ENCODE measurements at regions not wholly inside any gene's neighbourhood (a gene's known extent, or its start where the extent isn't known, plus 50 kb on each side); places are given as distances from the start of the nearest gene placed in this dataset.
A peak's percentile ranks its signal among the peaks of the same experiment; 100 is the strongest.

DNA sequence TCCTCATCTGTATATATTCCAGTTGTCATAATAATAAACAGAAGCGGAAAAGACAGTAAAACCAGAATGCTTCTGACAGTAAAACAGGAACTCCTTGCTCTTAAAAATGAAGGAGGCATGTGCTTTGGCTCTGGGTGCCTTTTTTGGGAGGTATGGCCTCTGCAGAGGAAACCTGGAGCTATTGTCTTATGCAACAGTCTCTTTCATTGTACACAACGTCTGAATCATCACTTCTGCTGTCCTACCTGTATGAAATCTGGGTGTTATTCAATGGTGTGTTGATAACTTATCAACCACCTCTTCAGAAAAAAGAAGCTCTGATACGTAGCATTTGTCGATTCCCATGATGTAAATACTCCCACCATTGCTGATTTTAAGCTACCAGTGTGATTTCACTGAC, 64.8 kb downstream of the CDCA7 start:
- H3K4me3 ChIP-seq: no peak overlapping the region
- no peak overlapping the region for H3K27ac ChIP-seq

DNA sequence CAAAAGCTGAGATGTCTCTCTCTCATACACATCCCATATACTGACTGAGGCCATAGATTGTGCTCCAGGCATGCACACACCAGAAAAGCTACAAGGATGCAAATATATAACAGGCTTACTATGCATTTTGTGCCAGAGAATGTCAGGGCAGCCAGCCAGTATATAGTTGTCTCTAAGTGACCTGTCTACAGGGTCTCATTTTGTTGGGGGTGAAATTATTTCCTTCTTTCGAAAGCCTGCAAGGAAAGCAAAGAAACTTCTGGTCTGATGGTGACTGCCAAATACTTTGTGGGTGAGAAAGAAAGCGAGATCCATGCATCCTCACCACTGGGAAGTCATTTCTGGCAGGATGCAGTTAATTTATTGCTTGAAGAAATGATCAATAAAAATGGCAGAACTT, 70.2 kb downstream of the CDCA7 start:
- H3K4me3 ChIP-seq: no peak overlapping the region
- H3K27ac ChIP-seq: no peak overlapping the region

DNA sequence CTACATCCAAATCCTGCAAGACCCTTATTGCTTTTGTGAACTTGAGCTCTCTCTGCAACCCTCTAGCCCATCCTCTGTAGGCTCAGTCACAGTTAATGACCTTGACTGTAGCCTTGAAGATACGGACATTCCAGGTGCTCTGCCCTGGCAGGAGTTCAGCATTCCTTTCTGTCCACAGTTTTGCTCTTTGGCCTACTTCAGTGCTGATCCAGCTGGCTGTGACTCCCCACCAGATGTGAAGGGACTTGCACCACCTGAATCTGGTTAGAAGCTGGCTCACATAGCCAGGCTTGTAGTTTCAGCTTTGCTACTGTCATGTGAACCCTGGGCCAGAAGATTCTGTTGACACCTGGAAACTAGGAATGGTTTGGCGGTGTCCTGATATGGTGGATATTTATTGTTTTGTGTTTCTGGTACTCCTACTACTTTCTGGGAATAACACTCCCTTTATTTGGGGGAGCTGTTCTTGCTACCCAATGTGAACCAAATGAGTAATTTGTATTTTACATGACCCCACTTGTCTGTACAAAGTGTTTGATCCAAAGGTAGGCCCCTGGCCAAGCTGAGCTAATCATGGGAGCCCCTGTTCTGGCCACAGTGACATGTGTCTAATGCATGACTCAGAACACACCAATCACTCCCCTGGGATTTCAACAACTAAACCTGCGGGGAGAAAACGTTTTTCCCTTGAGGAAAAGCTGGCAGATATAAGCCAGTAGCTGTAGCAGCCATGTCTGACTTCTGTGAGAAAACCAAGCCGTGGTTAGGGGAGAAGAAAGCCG, 73.4 kb downstream of the CDCA7 start:
- Histone ChIP-seq H3K27ac (peak overlapping the region in 6 of 21 experiments; percentile 5 to 74 (median 34)), H3K4me3 (no peak overlapping the region)

- H3K4me3 ChIP-seq: no peak overlapping the region
- H3K27ac ChIP-seq: no peak overlapping the region
Observed at GRCh38 chr2:173431191-173431590, 76.5 kb downstream of the CDCA7 start.

DNA sequence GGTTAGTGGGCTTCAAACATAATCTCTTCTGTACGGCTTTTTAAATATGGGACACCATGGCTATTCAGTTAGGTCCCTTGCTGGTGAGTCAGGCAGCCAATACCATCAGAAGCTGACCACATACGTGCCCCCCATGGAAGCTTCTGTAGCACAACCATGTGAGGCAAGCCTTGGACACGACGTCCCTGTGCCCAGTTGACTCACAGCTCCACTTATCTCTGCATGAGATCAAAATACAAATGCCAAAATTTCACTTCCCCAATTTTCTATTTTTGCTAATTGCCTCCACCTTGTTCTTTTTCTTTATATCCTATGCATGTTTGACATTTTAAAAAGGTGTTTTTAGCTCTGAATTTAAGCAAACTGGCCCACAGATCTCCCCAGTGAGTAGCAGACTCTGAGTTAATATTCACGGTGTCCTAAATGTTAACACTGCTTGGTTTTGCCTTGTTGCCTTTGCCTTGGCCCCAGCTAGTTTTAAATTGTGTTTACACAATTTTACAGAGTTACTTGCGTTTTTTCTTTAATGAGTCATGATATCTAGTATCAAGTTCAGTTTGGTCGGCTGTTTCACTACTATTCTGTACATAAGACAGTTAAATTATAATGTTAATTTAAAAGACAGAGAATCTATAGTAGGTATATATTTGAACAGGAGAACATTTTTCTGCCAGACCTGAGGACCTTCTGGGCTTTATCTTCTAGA, 77.5 kb downstream of the CDCA7 start:
- Histone ChIP-seq H3K27ac (no peak overlapping the region), H3K4me3 (no peak overlapping the region)

DNA sequence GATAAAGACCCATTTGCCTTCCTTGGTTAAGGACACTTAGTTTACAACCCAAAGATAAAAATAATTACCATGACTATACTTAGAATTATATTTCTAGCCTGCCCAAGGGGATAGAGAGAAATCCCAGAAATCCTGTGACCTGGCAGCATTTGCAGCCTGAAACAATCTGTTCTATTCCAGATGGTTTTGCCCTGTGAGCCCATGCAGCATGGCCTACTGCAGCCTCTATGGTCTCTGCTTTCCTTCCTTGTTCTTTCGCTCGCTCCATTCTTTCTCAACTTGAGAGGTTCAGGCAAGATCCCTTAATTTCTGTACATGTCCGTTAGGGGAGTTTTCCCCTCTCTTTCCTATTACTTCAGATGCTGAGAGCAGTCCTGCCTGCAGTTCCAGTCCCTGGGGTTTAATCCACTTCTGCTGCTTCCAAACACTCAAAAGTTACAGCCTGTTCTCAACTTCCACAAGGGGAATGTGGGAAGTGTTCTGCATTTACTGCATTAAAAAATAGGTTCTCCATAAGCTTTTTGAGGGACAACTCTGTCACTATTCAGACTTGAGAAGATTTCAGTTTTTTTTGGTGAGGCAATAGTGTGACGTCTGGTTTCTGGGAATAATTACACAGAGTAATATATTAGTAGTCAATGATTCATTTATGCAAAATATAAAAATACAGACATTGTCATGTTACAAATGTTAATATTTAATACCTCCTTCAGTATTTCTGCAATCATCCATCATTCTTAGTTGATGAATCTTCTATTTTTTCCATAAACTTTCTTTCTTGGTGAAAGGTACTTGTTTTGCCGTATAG, 80.3 kb downstream of the CDCA7 start:
- Histone ChIP-seq H3K4me3 (no peak overlapping the region), H3K27ac (peak overlapping the region in 3 of 21 experiments; percentile 1 to 32 (median 21))

GRCh38 chr2:173435574-173435973, 80.9 kb downstream of the CDCA7 start:
- Histone ChIP-seq H3K27ac (peak overlapping the region in 1 of 21 experiments; percentile 21), H3K4me3 (no peak overlapping the region)

- no peak overlapping the region for H3K4me3 ChIP-seq
- no peak overlapping the region for H3K27ac ChIP-seq
Observed at GRCh38 chr2:173436088-173436487, 81.4 kb downstream of the CDCA7 start.

DNA sequence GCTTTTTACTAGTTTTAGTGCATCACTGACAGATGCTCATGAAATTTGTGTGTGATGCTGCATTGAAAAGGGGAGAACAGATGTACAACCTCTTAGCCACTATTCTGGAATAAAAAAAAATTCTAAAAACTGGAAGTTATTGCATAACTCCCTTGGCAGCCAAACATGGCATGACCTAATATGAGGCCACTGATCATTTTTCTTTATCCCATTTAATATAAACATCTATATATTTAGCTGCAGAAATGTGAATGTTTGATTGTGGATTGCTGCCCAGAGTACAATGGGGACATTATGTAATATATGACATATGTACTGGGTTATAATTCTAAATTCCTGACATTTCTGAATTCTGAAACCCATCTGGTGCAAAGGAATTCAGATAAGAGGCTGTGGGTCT, 86.5 kb downstream of the CDCA7 start:
- no peak overlapping the region for H3K4me3 ChIP-seq
- H3K27ac ChIP-seq: no peak overlapping the region

GRCh38 chr2:173442542-173442941, 87.9 kb downstream of the CDCA7 start:
- no peak overlapping the region for H3K27ac ChIP-seq
- no peak overlapping the region for H3K4me3 ChIP-seq

GRCh38 chr2:173446722-173447121, 92.0 kb downstream of the CDCA7 start:
- Histone ChIP-seq H3K4me3 (no peak overlapping the region), H3K27ac (no peak overlapping the region)

GRCh38 chr2:173448938-173449471, 94.3 kb downstream of the CDCA7 start:
- H3K4me3 ChIP-seq: peak overlapping the region in 3 of 7 experiments; percentile 14 to 31 (median 24)
- peak overlapping the region in 9 of 21 experiments; percentile 11 to 56 (median 51) for H3K27ac ChIP-seq

DNA sequence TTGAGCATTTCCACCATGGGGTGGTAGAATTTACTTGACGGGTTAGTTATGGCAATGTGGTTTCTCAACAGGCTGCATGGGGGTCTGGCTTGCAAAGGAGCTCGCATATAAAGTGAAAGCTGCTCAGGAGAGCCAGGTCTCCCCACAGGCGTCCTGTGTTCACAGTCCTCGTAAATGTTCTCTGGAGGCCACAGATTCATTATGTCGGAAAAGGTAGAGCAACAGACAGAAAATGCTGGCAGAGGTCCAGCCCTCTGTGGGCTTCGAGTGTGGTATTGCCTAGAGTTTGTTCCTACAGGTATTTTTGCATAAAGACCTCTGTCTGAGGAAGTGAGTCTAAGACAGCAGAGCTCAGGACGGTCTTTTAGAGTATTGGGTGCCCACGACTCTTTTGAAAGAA, 96.4 kb downstream of the CDCA7 start:
- H3K4me3 ChIP-seq: no peak overlapping the region
- no peak overlapping the region for H3K27ac ChIP-seq

- no peak overlapping the region for H3K4me3 ChIP-seq
- H3K27ac ChIP-seq: no peak overlapping the region
Observed at GRCh38 chr2:173451941-173452340, 97.3 kb downstream of the CDCA7 start.

DNA sequence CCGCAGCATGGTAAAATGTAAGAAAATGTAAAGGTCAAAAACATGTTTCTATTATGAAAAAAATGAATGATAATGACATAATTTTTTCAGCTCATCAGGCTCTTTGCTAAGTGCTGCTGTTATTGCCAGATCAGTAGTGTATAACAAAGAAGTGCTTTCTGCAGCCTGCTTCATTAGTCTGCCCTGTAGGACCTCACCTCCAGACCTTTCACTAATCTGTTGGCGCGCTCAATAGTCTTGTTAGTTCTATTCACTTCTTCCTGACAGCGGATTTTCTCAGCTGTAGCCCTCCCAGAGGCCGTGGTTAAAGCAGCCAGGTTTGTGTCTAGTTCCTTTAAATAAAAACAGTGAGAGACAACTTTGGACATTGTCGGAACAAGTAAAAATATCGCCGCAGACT, 97.7 kb downstream of the CDCA7 start:
- H3K27ac ChIP-seq: no peak overlapping the region

GRCh38 chr2:173456960-173457359, 102.3 kb downstream of the CDCA7 start:
- Histone ChIP-seq H3K27ac (no peak overlapping the region), H3K4me3 (no peak overlapping the region)

More for the DNA sequence above, 97.7 kb downstream of the CDCA7 start:
- H3K4me3 ChIP-seq: no peak overlapping the region

GRCh38 chr2:173457366-173457765, 102.7 kb downstream of the CDCA7 start:
- no peak overlapping the region for H3K27ac ChIP-seq
- no peak overlapping the region for H3K4me3 ChIP-seq

DNA sequence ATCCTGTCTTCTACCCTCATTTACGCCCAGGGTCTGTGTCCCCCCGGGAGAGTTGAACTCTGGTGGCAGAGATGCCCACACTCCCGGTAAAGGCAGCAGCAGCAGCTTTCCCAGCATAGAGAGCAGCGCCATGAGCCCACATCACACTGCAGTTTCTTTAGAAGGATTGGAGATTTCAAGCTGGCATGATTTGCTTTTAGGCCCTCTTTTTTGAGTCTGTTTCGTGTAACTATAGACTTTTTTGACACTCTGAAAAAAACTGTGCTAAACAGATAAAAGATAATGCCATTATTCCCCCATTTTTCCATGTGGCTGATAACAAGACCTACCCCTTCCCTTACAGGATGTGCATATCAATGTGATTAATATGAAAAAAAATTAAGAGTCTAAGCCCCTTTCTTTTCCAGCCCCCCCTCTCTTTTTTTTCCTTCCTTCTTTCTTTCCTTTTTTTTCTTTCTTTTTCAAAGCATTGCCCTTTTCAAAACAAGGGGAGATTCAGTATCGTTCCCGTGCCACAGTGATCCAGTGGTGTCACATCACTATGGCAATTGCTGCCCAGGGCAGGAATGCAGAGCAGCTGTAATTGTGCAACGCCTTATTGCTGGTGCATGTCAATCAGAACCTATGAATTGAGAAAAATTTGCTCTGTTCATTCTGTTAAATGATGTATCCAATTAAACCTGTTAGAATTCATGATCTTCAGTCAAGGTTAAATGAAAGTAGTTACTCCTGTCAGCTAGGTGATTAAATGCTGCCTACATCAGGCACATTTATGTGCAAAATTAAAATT, 104.5 kb downstream of the CDCA7 start:
- Histone ChIP-seq H3K4me3 (no peak overlapping the region), H3K27ac (no peak overlapping the region)

All from skin epidermis (tissue), 12 donors.